ENCODE measurements at regions not wholly inside any gene's neighbourhood (a gene's known extent, or its start where the extent isn't known, plus 50 kb on each side); places are given as distances from the start of the nearest gene placed in this dataset.

- H3K4me1 ChIP-seq (ENCODE audit: insufficient read depth, low read length, poor library complexity, severe bottlenecking) = no peaks in the 10 kb centered on the region
- no peak overlapping the region for H3K4me2 ChIP-seq (ENCODE audit: low read depth, low read length, poor library complexity, severe bottlenecking)
- H3K79me2 ChIP-seq (ENCODE audit: insufficient read depth, low read length) = no peaks in the 10 kb centered on the region
- H3K4me3 ChIP-seq (ENCODE audit: low read length, poor library complexity, severe bottlenecking) = no peak overlapping the region
- no peaks in the 10 kb centered on the region for H3F3A ChIP-seq (ENCODE audit: low read depth)
- no peaks in the 10 kb centered on the region for H3K27me3 ChIP-seq (ENCODE audit: insufficient read depth, low read length, poor library complexity, severe bottlenecking)
- no peaks in the 10 kb centered on the region for H3K36me3 ChIP-seq (ENCODE audit: insufficient read depth, low read length)
- H3K9ac ChIP-seq (ENCODE audit: low read depth, low read length, poor library complexity, severe bottlenecking) = no peak overlapping the region
- H3K9me3 ChIP-seq (ENCODE audit: insufficient read depth, low read depth, low read length) = no peaks in the 10 kb centered on the region
- H3K9me2 ChIP-seq (replicated peaks; ENCODE audit: low read depth, low read length) = no peaks in the 10 kb centered on the region
- TF ChIP-seq EZH2phosphoT487 (IDR thresholded peaks at IDR 0.05; ENCODE audit: borderline replicate concordance) (no peak), CTCF (conservative IDR thresholded peaks at IDR 0.05; ENCODE audit: low read length) (no peak)
- H2AFZ ChIP-seq (ENCODE audit: low read length) = no peak overlapping the region
- no peaks in the 10 kb centered on the region for H4K20me1 ChIP-seq (ENCODE audit: insufficient read depth, low read length, poor library complexity, severe bottlenecking)
Measured at GRCh38 chr7:120181499-120181898, 91.5 kb upstream of the KCND2 start.

- Histone ChIP-seq H3K9ac (ENCODE audit: low read depth, low read length, poor library complexity, severe bottlenecking) (no peak overlapping the region), H3K79me2 (ENCODE audit: insufficient read depth, low read length) (no peaks in the 10 kb centered on the region), H3K9me3 (ENCODE audit: insufficient read depth, low read depth, low read length) (no peaks in the 10 kb centered on the region), H3K9me2 (replicated peaks; ENCODE audit: low read depth, low read length) (no peaks in the 10 kb centered on the region), H3K4me2 (ENCODE audit: low read depth, low read length, poor library complexity, severe bottlenecking) (no peak overlapping the region), H3K27me3 (ENCODE audit: insufficient read depth, low read length, poor library complexity, severe bottlenecking) (no peaks in the 10 kb centered on the region), H4K20me1 (ENCODE audit: insufficient read depth, low read length, poor library complexity, severe bottlenecking) (no peaks in the 10 kb centered on the region), H3K4me1 (ENCODE audit: insufficient read depth, low read length, poor library complexity, severe bottlenecking) (no peaks in the 10 kb centered on the region), H3K36me3 (ENCODE audit: insufficient read depth, low read length) (no peaks in the 10 kb centered on the region), H2AFZ (ENCODE audit: low read length) (no peak overlapping the region), H3F3A (ENCODE audit: low read depth) (no peaks in the 10 kb centered on the region), H3K4me3 (ENCODE audit: low read length, poor library complexity, severe bottlenecking) (no peak overlapping the region)
- TF ChIP-seq CTCF (conservative IDR thresholded peaks at IDR 0.05; ENCODE audit: low read length) (no peak), EZH2phosphoT487 (IDR thresholded peaks at IDR 0.05; ENCODE audit: borderline replicate concordance) (no peak)
Measured at GRCh38 chr7:120184866-120185265, 88.1 kb upstream of the KCND2 start.

- Histone ChIP-seq H3K4me1 (ENCODE audit: insufficient read depth, low read length, poor library complexity, severe bottlenecking) (no peaks in the 10 kb centered on the region), H2AFZ (ENCODE audit: low read length) (no peak overlapping the region), H3K36me3 (ENCODE audit: insufficient read depth, low read length) (no peaks in the 10 kb centered on the region), H3K4me3 (ENCODE audit: low read length, poor library complexity, severe bottlenecking) (no peak overlapping the region), H3K9me3 (ENCODE audit: insufficient read depth, low read depth, low read length) (no peaks in the 10 kb centered on the region), H3K79me2 (ENCODE audit: insufficient read depth, low read length) (no peaks in the 10 kb centered on the region), H3K4me2 (ENCODE audit: low read depth, low read length, poor library complexity, severe bottlenecking) (no peak overlapping the region), H3K9ac (ENCODE audit: low read depth, low read length, poor library complexity, severe bottlenecking) (no peak overlapping the region), H3K9me2 (replicated peaks; ENCODE audit: low read depth, low read length) (no peaks in the 10 kb centered on the region), H3F3A (ENCODE audit: low read depth) (no peaks in the 10 kb centered on the region), H3K27me3 (ENCODE audit: insufficient read depth, low read length, poor library complexity, severe bottlenecking) (no peaks in the 10 kb centered on the region), H4K20me1 (ENCODE audit: insufficient read depth, low read length, poor library complexity, severe bottlenecking) (no peaks in the 10 kb centered on the region)
- TF ChIP-seq CTCF (conservative IDR thresholded peaks at IDR 0.05; ENCODE audit: low read length) = no peak
Measured at GRCh38 chr7:120185940-120186682, 86.9 kb upstream of the KCND2 start.

Data from Loucy (cell line).